HG03521 (cell line): ENCODE measurements at regions not wholly inside any gene's neighbourhood (a gene's known extent, or its start where the extent isn't known, plus 50 kb on each side); places are given as distances from the start of the nearest gene placed in this dataset.

ENCODE experiments used
- ATAC-seq: cut with Tn5 transposase; IDR thresholded peaks from one replicate; pipeline ENCODE4 v1.9.1; 2021; ENCODE audit warnings: mild to moderate bottlenecking, moderate library complexity; ENCODE audit not compliant: unreplicated experiment

- ATAC-seq, result no peak
Measured at GRCh38 chr9:87818308-87818707, 64.4 kb upstream of the SPATA31E1 start.

DNA sequence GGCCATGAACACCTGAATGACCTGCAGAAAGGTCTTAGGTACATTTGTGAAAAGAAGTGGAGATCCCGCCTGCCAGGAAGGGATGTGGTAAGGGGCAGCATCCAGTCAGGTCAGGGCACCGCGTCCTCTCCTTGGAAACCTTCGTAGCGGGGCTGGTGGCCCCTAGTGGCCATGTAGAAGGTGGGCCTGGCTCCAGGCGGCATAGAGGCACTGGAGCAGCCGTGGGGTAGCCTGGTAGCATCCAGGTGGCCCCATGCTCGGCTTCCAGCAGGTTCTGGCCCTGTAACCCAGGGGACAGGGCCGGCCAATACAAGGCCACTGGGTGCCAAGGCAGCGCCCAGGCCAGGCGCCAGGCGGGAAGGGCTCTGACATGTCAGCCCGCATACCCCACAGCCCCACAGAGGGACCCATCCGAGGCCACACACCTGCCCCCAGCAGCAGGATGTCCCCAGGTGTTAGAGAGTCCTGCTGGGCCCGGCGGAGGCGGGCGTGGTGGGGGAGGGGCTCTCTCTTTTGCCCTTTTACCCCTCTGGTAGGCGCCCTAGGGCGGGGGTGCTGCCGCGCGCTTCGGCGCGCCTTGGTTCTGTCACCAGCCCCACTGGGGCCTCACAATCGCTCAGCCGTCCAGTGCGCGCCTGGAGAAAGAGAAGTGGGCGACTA, 58.3 kb upstream of the SPATA31E1 start:
- ATAC-seq, result no peak

DNA sequence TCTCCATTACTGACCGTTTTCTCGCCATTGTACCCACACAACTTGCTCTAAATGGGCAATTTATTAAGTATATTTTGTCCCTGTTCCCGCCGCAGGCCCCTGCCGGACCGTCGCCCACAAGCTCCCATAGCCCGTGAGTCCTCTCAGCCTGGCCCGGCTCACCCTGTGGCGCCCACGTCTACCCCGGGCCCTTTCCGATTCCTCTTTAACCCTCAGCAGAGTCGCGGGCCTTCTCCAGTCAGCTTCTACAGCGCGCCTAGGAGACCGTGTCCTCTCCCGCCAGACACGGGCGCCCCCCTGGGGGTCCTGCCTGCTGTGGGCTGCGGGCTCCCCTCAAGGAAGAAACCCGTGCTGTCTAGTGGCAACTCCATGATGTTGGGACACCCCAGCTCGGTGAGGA, 57.8 kb upstream of the SPATA31E1 start:
- no peak for ATAC-seq

DNA sequence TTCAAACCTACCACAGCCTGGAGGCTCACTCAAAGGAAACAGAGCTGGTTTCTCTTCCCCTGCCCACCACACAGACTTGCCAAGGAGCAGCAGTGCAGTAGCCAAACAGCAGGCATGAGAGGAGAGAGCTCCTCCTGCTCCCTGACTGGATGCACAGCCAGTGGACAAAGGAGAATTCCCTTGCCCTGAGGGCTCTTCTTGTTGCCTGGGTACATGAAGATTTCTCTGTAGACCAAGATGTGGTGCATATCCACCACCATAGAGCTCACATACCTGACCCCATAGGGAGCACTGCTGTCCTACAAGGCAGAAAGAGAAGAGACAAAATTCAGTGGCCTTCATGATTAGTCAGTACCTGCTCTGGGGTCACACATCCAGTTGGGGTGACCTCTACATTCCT, 56.3 kb upstream of the SPATA31E1 start:
- no peak for ATAC-seq

GRCh38 chr9:87827341-87827740, 55.3 kb upstream of the SPATA31E1 start:
- no peak for ATAC-seq

- ATAC-seq, result no peak
Measured at GRCh38 chr9:87829756-87830155, 52.9 kb upstream of the SPATA31E1 start.

- ATAC-seq, result no peak
Measured at GRCh38 chr9:87830446-87830845, 52.2 kb upstream of the SPATA31E1 start.

- ATAC-seq, result no peak
Measured at GRCh38 chr9:87831159-87831558, 51.5 kb upstream of the SPATA31E1 start.
